ENCODE measurements at regions not wholly inside any gene's neighbourhood (a gene's known extent, or its start where the extent isn't known, plus 50 kb on each side); places are given as distances from the start of the nearest gene placed in this dataset.
"Not testable (repeated sequence)": the region's sequence is repeated elsewhere in the genome, so short reads cannot be mapped to it uniquely, and the experiment has no call there.

GRCh38 chr14:31911160-31911559 lies 165.9 kb upstream of the ARHGAP5 start:
- no peak for DNase-seq

DNA sequence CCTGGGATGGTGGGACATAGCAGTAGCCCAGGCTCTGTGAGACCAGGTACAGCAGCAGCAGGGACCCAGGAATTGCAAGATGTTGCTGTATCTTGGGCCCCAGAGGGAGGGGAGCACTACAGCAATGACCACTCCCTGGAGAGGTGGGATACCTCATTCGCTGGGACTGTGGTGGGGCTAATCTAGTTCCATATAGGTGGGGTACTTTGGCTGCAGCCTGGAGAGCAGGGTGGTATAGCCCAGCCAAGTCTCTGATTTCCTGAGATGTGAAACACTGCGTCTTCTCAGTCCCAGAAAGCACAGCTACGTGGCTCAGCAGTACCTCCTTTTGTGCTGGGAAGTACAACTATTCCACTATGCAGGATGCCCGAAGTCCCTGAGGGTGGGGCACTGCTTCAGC lies 163.7 kb upstream of the ARHGAP5 start:
- DNase-seq: no peak

GRCh38 chr14:31918289-31918688 lies 158.8 kb upstream of the ARHGAP5 start:
- DNase-seq: not testable (repeated sequence)

GRCh38 chr14:31920001-31920400 lies 157.1 kb upstream of the ARHGAP5 start:
- DNase-seq: no peak

GRCh38 chr14:31920989-31921650 lies 156.0 kb upstream of the ARHGAP5 start:
- DNase-seq: no peak

DNA sequence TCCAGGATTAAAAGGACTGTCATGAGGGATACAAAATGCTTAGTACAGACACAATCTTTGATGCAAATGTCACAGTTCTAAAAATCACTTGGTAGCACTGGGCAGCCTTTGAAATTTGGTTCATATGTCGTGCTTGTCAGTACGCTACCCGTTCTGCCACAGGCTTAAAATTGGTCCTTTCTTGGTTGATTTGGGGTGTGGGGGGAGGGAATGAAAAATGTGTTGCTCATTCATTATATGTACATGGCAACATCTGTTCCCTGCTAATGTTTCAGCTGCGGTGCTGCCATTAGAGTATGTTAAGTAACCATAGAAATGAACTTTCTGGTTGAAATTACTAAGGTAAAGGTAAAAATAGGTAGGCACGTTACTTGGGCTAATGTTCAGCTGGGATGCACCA lies 155.4 kb upstream of the ARHGAP5 start:
- DNase-seq: no peak

- DNase-seq: no peak
Measured at GRCh38 chr14:31926123-31926522, 151.0 kb upstream of the ARHGAP5 start.

DNA sequence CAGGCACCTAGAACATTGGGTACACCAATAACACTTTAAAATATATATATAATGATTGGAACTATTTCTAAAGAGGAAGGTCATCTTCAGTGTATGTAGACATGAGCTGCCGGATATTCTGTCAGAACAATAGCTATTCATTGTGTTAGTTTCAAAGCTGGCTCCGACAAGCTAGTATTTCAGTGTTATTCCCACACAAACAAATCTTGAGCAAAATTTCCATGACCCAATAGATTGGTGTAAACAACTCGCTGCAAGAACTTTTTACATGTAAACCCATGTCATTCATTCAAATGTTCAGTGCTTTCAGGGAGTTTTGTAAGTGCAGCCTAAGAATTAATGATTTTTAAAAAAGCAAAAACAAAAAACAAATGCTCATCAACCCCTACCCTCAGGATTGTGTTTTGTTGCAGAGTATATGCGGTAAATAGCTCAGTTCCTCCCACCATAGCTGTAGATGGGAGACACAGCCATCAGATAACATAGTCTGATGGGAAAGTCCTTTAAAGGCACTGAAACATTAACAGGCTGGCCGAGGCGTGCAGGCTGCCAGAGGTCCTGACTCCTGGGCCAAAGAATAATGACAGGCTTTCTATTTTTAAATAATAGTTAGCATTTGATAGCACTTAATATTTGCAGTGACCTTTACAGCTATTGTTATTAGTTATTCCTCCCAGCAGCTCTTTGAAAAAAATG lies 150.3 kb upstream of the ARHGAP5 start:
- no peak for DNase-seq

DNA sequence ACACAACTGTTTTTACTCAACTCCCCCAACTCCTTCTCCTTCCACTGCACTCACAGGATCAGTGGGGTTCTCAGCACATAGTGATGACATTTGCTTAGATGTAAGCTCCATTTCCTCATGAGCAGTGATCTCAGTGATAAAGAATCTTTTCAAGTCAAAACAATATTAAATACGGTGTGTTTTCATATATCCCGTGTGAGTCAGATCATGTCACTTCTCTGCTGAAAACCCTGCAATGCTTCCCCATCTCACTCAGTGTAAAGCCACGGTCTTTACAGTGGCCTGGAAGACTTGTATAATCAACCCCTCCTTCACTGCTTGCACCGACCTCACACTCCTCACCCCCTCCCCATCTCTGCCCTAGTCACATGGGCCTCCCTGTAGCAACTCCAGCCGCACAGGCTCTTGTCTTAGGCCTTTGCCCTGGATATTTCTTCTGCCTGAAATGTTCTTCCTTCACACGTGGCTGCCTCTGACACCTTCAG lies 149.7 kb upstream of the ARHGAP5 start:
- no peak for DNase-seq

- DNase-seq: no peak
Measured at GRCh38 chr14:31930070-31930469, 147.0 kb upstream of the ARHGAP5 start.

DNA sequence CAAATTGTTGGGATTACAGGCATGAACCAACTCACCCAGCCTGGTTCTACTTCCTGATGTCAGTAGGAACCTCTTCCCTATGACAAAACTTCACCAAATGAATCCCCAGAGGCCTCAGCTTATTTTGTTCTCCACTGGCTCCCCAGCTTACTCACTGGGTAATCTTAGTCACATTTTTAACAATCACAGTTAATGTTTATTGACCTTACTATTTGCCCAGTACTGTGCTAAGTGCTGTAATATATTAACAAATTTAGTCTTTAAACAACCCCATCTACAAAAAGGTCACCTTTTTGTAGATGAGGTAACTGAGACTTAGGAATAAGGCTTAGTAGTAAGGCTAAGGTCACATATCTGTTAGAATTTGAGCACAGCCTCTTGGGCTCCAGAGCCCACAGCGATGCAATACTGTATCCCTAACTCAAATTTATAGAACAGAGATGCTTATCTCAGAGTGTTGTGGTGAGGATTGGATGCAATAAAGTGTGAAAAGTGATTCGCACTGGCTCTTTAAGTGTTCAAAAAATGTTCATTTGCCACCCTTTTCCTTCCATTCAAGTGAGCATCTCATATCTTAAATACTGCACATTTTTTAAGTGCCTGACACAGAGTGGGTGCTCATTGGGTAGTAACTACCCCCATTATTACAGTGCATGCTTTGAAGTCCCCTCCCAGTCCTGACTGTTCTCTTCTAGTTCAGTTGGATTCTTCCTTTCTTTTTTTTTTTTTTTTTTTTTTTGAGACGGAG lies 146.4 kb upstream of the ARHGAP5 start:
- no peak for DNase-seq

DNA sequence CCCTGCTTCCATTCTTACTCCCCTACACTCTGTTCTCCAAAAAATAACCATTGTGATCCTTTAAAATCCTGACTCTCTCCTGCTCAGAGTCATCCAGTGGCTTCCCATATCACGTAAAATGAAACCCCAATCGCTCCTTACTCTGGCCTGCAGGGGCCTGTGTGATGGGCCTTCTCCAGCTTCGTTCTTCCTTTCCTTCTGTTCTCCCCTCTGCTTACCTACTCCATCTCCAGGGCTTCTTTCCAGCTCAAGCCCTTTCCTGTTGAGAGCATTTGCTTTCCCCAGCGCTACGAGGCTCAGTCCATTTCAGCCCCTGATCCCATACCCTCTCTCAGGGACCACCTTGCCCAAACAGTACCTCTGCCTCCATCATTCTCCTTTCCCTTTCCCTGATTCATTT lies 144.4 kb upstream of the ARHGAP5 start:
- DNase-seq: no peak

DNA sequence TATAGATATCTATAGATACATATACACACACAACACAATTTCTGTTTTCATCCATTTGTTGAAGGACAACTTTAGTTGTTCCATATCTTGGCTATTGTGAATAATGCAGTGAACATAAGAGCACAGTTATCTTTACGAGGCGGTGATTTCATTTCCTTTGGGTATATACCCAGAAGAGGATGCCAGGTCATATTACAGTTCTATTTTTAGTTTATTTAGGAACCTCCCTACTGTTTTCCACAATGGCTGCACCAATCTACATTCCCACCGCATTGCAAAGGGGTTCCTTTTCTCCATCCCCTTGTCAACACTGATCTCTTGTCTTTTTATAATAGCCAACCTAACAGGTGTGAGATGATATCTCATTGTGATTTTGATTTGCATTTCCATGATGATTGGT lies 143.4 kb upstream of the ARHGAP5 start:
- DNase-seq: no peak

- peak; percentile 39 for DNase-seq
Measured at GRCh38 chr14:31934767-31935266, 142.3 kb upstream of the ARHGAP5 start.

DNA sequence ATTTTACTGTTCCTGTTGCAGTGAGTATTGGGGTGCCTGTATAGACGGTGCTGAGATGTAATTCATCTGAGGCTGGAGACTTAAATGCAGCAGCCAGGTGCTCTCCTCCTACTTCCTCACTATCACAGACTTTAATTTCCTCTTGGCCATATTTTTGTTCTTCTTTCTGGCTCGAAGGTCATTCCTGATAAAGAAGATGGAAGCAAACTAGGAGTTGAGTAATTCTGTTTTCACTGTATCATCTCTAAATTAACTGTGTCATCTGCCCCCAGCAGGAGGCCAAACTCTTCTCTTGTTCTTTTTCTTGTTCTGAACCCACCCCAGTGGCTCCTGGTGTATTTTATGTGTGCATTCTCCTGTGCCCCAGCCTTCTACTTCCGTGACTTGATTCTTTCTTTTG lies 141.7 kb upstream of the ARHGAP5 start:
- no peak for DNase-seq

DNA sequence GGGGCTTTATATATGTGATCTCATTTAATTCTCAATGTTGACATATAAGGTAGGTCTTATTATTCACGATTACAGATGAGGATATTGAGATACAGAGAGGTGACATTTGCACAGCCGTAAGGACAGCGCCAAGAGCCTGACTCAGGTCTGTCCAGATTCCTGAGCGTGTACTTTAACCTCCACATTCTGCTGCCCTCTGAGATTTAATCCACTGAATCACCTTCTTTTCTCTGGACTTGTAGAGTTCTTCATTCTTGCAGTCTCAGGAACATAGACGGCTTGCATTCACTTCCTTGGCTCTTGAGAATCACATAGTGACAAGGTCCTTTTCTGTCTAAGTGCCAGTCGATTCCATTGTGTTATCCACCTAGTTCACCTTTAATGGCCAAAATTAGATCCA lies 141.0 kb upstream of the ARHGAP5 start:
- no peak for DNase-seq

- DNase-seq: no peak
Measured at GRCh38 chr14:31937730-31938346, 139.3 kb upstream of the ARHGAP5 start.

DNA sequence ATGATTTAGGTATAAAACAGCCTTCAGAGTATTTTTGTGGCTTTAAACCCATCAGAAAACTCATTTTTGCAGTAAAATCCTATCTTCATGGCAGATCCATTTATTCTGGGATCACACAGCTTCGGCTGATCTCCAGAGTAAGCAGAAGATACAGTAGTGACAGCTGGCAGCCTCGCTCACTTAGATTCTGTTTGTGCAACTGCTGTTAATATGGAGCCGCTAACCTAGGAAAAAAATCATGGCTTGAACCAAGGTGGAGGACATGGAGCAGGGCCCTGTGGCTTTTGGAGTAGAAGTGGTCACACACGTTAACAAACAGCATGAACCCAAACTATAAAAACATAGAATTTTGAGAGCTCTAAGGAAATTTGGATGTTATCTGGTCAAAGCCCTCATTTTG lies 137.2 kb upstream of the ARHGAP5 start:
- DNase-seq: no peak

DNA sequence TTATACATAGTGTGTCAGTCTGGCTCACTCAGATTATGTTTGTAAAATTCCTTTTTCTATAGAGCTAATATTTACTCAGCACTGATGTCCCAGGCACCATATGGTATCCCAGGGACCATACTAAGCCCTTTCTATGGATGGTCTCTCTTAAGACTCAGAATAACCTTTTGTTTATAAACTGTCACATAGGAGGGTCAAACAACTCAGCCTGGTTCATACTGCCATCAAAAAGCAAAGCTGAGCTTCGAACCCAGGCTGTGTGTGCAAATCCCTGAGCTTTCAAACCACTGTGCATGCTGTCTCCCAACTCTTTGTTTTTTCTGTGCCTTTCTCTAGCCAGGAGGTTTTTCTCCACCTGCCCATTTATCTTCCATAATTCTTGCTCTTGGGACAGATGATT lies 135.6 kb upstream of the ARHGAP5 start:
- no peak for DNase-seq

DNA sequence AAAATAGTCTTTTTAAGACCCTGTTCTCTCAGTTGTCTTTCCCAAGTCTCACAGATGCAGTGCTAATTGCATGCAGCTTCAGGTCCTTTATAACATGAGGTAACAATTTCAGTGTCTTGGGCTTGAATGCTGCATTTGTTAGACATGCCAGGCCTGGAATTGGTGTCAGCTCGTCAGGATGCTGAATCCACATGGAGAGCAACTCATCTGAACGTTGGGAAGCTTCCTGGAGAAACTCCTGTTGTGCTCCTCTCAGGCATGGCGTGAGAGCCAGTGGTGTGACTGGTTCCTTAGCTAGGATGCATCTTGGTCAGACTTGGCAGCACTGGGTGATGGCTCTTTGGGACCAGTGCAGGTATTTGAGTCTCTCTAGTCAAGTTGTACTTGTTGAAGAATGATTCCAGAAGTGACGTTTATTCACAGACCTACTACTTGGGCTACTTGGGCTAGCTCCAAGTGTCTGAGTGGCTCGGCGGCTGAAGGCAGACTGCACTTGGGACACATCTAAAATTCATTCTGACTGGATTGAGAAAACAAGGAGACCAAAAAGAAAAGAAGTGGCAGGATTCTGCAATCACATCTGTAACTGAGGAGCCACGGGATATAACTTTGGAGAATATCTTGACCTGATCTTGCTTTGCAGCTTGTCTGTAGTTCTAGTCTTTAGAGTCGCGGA lies 134.8 kb upstream of the ARHGAP5 start:
- DNase-seq: no peak

DNA sequence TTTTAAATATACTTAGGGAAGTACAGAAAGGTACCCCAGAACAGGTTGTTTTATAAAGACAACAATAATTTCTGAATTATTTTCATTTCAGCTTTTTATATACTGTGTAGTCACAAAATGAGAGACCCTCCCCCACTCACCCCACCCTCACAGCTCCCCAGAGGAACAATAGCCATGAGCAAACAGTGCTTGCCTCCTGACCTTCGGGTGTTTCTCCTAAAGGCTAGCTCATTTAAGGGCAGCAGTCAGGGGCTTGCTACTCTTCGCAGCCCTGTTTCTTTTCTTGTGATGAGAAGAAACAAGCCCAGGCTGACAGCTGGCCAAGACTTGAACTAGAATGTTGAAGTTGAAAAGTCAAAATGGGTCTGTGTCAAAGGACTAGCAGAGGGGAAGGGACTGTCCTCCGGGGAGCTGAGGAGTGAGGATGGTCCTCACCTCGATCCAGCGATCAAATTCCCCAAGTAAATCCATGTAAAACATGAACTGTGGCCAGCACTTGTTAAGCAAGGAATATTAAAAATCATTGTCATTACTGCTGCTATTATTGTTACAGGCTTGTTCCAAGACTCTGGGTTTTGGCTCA lies 133.8 kb upstream of the ARHGAP5 start:
- no peak for DNase-seq

GRCh38 chr14:31943861-31944255 lies 133.2 kb upstream of the ARHGAP5 start:
- DNase-seq: no peak
